PC-9 (cell line): ENCODE measurements at regions not wholly inside any gene's neighbourhood (a gene's known extent, or its start where the extent isn't known, plus 50 kb on each side); places are given as distances from the start of the nearest gene placed in this dataset.
A peak's percentile ranks its signal among the peaks of the same experiment; 100 is the strongest.

Experiments
- BruUV-seq: library from RNA; stranded (reverse); fragments of 400-500 nt; replicated peaks from 2 replicates; lab custom pipeline; 2021; lab: Mats Ljungman, UMichigan
- CTCF ChIA-PET: fragments of 300-600 bp; sonication (Branson Sonifier 250); formaldehyde crosslinking; loops from one replicate; lab custom pipeline; 2022; ENCODE audit warnings: antibody characterized with exemption; lab: Charles Lee
- POLR2A ChIA-PET: fragments of 300-600 bp; sonication (Branson Sonifier 250); formaldehyde crosslinking; loops from one replicate; lab custom pipeline; 2022; ENCODE audit warnings: antibody characterized with exemption; ENCODE audit not compliant: unreplicated experiment; lab: Charles Lee
- DNase-seq, 2 experiments: peaks; one replicate each; pipeline versions ENCODE4 v3.0.0 to v3.0.0-alpha.2; 2015 to 2022; ENCODE audit warnings: mixed read lengths in 1 of 2
- H2AFZ ChIP-seq: fragments of 200-600 bp; sonication (generic); 2 replicates; pipeline ENCODE4 v1.8.1; 2017; ENCODE audit warnings: antibody characterized with exemption
- H3F3A ChIP-seq: fragments of 200-600 bp; sonication (generic); 2 replicates; pipeline ENCODE4 v1.8.1; 2017; ENCODE audit warnings: antibody characterized with exemption, mild to moderate bottlenecking, low read depth; ENCODE audit not compliant: insufficient read depth
- H3K27ac ChIP-seq: fragments of 200-600 bp; sonication (generic); 2 replicates; pipeline ENCODE4 v1.6.1; 2016; ENCODE audit warnings: mixed run types
- H3K27me3 ChIP-seq: fragments of 200-600 bp; sonication (generic); 2 replicates; pipeline ENCODE4 v1.6.1; 2016; ENCODE audit warnings: low read depth, mixed run types; ENCODE audit not compliant: insufficient read depth
- H3K36me3 ChIP-seq: fragments of 200-600 bp; sonication (generic); 2 replicates; pipeline ENCODE4 v1.6.1; 2016; ENCODE audit warnings: low read depth, mixed run types
- H3K4me1 ChIP-seq: fragments of 200-600 bp; sonication (generic); replicated peaks from 2 replicates; pipeline ENCODE4 v1.6.1; 2016; ENCODE audit warnings: mixed run types; ENCODE audit not compliant: insufficient read depth
- H3K4me2 ChIP-seq: fragments of 200-600 bp; sonication (generic); 2 replicates; pipeline ENCODE4 v1.6.1; 2017; ENCODE audit warnings: mixed run types
- H3K4me3 ChIP-seq: fragments of 200-600 bp; sonication (generic); 2 replicates; pipeline ENCODE4 v1.6.1; 2016; ENCODE audit warnings: mixed run types
- H3K79me2 ChIP-seq: fragments of 200-600 bp; sonication (generic); 2 replicates; pipeline ENCODE4 v1.6.1; 2017; ENCODE audit warnings: low read depth, mixed run types
- H3K9me2 ChIP-seq: fragments of 200-600 bp; sonication (generic); 2 replicates; pipeline ENCODE4 v1.8.1; 2017; ENCODE audit warnings: mild to moderate bottlenecking; ENCODE audit not compliant: insufficient read depth
- H3K9me3 ChIP-seq: fragments of 200-600 bp; sonication (generic); 2 replicates; pipeline ENCODE4 v1.8.1; 2016; ENCODE audit warnings: low read depth; ENCODE audit not compliant: insufficient read depth
- H4K20me1 ChIP-seq: fragments of 200-600 bp; sonication (generic); 2 replicates; pipeline ENCODE4 v1.8.1; 2017; ENCODE audit not compliant: insufficient read depth
- CTCF ChIP-seq: fragments of 200-600 bp; sonication (generic); conservative IDR thresholded peaks from 2 replicates; pipeline ENCODE4 v1.6.1; 2017; ENCODE audit warnings: mixed run types, antibody characterized with exemption, mild to moderate bottlenecking, moderate library complexity
- EZH2 ChIP-seq: fragments of 200-600 bp; sonication (generic); IDR thresholded peaks from 2 replicates; pipeline ENCODE4 v1.8.0; 2017; ENCODE audit warnings: antibody characterized with exemption, low read depth
- intact Hi-C: fragments of 100-400 bp; cut with micrococcal nuclease; formaldehyde crosslinking; loops from one replicate; pipeline ENCODE4 v1.10.0; 2022; ENCODE audit not compliant: unreplicated experiment

GRCh38 chr9:105908069-105908468, 213.7 kb downstream of the TMEM38B start:
- BruUV-seq = no TSS peak
- Histone ChIP-seq H3K4me3 (no peak overlapping the region), H3K79me2 (no peaks in the 10 kb centered on the region), H3K9me2 (no peaks in the 10 kb centered on the region), H3F3A (peaks cover 22% of the 10 kb centered on the region), H3K27ac (no peak overlapping the region), H3K36me3 (no peaks in the 10 kb centered on the region), H3K4me2 (no peak overlapping the region), H2AFZ (no peak overlapping the region), H3K4me1 (peaks cover 36% of the 10 kb centered on the region), H4K20me1 (no peaks in the 10 kb centered on the region), H3K27me3 (no peaks in the 10 kb centered on the region), H3K9me3 (peaks cover 4% of the 10 kb centered on the region)
- ChIA-PET CTCF (no interaction called here), POLR2A (interaction anchor here (0.6 kb wide), 1 partner anchor 1290 kb away, joined by 9 read pairs; no protein-coding TSS in a partner anchor)
- DNase-seq = peak in 1 of 2 experiments; percentile 20
- intact Hi-C loops = no loop called here
- TF ChIP-seq EZH2 = no peak

GRCh38 chr9:105911104-105911911, 217.0 kb downstream of the TMEM38B start:
- intact Hi-C loops = loop anchor here (5.0 kb wide), 2 partner anchors 491 to 1006 kb away; no protein-coding TSS in a partner anchor
- no peaks in the 10 kb centered on the region for H3K79me2 ChIP-seq
- no TSS peak for BruUV-seq
- peak overlapping the region; percentile 84 for H3K4me2 ChIP-seq
- H3K9me3 ChIP-seq = peaks cover 1% of the 10 kb centered on the region
- H3K27me3 ChIP-seq = no peaks in the 10 kb centered on the region
- DNase-seq = peak; percentile 30 to 72
- POLR2A ChIA-PET = interaction anchor here (0.7 kb wide), 1 partner anchor 465 kb away, joined by 5 read pairs; no protein-coding TSS in a partner anchor
- TF ChIP-seq CTCF = no peak
- H3F3A ChIP-seq = peaks cover 38% of the 10 kb centered on the region
- H2AFZ ChIP-seq = peak overlapping the region; percentile 35; the same call in 1 of the 2 replicates
- H3K36me3 ChIP-seq = no peaks in the 10 kb centered on the region
- no peaks in the 10 kb centered on the region for H3K9me2 ChIP-seq
- CTCF ChIA-PET = interaction anchor here (0.7 kb wide), 1 partner anchor 82 kb away, joined by 4 read pairs; no protein-coding TSS in a partner anchor
- H3K27ac ChIP-seq = peak overlapping the region; percentile 94
- H3K4me1 ChIP-seq = peaks cover 60% of the 10 kb centered on the region
- peak overlapping the region; percentile 39; the same call in 1 of the 2 replicates for H3K4me3 ChIP-seq
- H4K20me1 ChIP-seq = no peaks in the 10 kb centered on the region

GRCh38 chr9:105912157-105912862, 218.0 kb downstream of the TMEM38B start:
- Histone ChIP-seq H3K9me2 (no peaks in the 10 kb centered on the region), H3K27ac (peak overlapping the region; percentile 94), H3K4me3 (peak overlapping the region; percentile 39; the same call in 1 of the 2 replicates), H3K4me1 (peaks cover 60% of the 10 kb centered on the region), H3K27me3 (no peaks in the 10 kb centered on the region), H3K79me2 (no peaks in the 10 kb centered on the region), H2AFZ (0 out of 2 replicates have a peak overlapping the region, but pooled peaks have one; percentile 64), H3F3A (peaks cover 38% of the 10 kb centered on the region), H3K4me2 (peak overlapping the region; percentile 84), H4K20me1 (no peaks in the 10 kb centered on the region), H3K36me3 (no peaks in the 10 kb centered on the region), H3K9me3 (no peaks in the 10 kb centered on the region; the same call in 1 of the 2 replicates)
- TF ChIP-seq EZH2 (no peak), CTCF (no peak)
- ChIA-PET CTCF (no interaction called here), POLR2A (interaction anchor here (0.6 to 0.7 kb wide), 2 partner anchors 70 to 464 kb away, joined by 5 to 6 read pairs; no protein-coding TSS in a partner anchor)
- no peak for DNase-seq
- no TSS peak for BruUV-seq
- intact Hi-C loops = loop anchor here (5.0 kb wide), 2 partner anchors 490 to 1005 kb away; no protein-coding TSS in a partner anchor
